ENCODE measurements at regions not wholly inside any gene's neighbourhood (a gene's known extent, or its start where the extent isn't known, plus 50 kb on each side); places are given as distances from the start of the nearest gene placed in this dataset.

- H3K36me3 ChIP-seq (ENCODE audit: control insufficient read depth, insufficient read depth, low read length), result no peaks in the 10 kb centered on the region
- H3K4me3 ChIP-seq (replicated peaks; ENCODE audit: low read depth, low read length), result no peak overlapping the region
- no peak for TF ChIP-seq CTCF (IDR thresholded peaks at IDR 0.05; ENCODE audit: insufficient read depth, low read length, poor library complexity, severe bottlenecking)
- no peak for DNase-seq (ENCODE audit: extremely low read depth, insufficient read length)
- no peaks in the 10 kb centered on the region for H3K27me3 ChIP-seq (replicated peaks; ENCODE audit: control insufficient read depth, insufficient read depth, low read length)
These were observed 51.5 kb upstream of the MEF2C start for GRCh38 chr5:88934439-88934838.
